HG02885 (cell line): ENCODE measurements at regions not wholly inside any gene's neighbourhood (a gene's known extent, or its start where the extent isn't known, plus 50 kb on each side); places are given as distances from the start of the nearest gene placed in this dataset.

Experiments
- ATAC-seq: cut with Tn5 transposase; IDR thresholded peaks from one replicate; pipeline ENCODE4 v1.9.1; 2021; ENCODE audit warnings: mild to moderate bottlenecking; ENCODE audit not compliant: unreplicated experiment, poor library complexity

- no peak for ATAC-seq
These were observed 114.7 kb upstream of the TNP1 start for GRCh38 chr2:216974321-216975302.

- ATAC-seq: no peak
These were observed 111.7 kb upstream of the TNP1 start for GRCh38 chr2:216971593-216971992.

GRCh38 chr2:216970359-216970915, 110.6 kb upstream of the TNP1 start:
- ATAC-seq: no peak

GRCh38 chr2:216967889-216968288, 108.0 kb upstream of the TNP1 start:
- ATAC-seq: no peak

- no peak for ATAC-seq
These were observed 100.9 kb upstream of the TNP1 start for GRCh38 chr2:216960671-216961268.

GRCh38 chr2:216959433-216959832, 99.6 kb upstream of the TNP1 start:
- ATAC-seq: no peak

- no peak for ATAC-seq
These were observed 97.1 kb upstream of the TNP1 start for GRCh38 chr2:216956820-216957493.

- no peak for ATAC-seq
These were observed 91.3 kb upstream of the TNP1 start for GRCh38 chr2:216951171-216951570.

GRCh38 chr2:216950547-216950946, 90.7 kb upstream of the TNP1 start:
- ATAC-seq: no peak

- ATAC-seq: no peak
These were observed 90.0 kb upstream of the TNP1 start for GRCh38 chr2:216949700-216950413.

- no peak for ATAC-seq
These were observed 87.2 kb upstream of the TNP1 start for GRCh38 chr2:216947055-216947454.

- no peak for ATAC-seq
These were observed 84.9 kb upstream of the TNP1 start for GRCh38 chr2:216944733-216945132.

GRCh38 chr2:216943109-216943508, 83.2 kb upstream of the TNP1 start:
- ATAC-seq: no peak

- no peak for ATAC-seq
These were observed 82.6 kb upstream of the TNP1 start for GRCh38 chr2:216942465-216942864.

GRCh38 chr2:216942016-216942415, 82.2 kb upstream of the TNP1 start:
- no peak for ATAC-seq

GRCh38 chr2:216936954-216937357, 77.1 kb upstream of the TNP1 start:
- ATAC-seq: no peak

GRCh38 chr2:216934623-216935022, 74.8 kb upstream of the TNP1 start:
- no peak for ATAC-seq

GRCh38 chr2:216934151-216934550, 74.3 kb upstream of the TNP1 start:
- no peak for ATAC-seq

- no peak for ATAC-seq
These were observed 73.1 kb upstream of the TNP1 start for GRCh38 chr2:216932863-216933548.
